NCI-H146 treated with DMSO at 0.1 percent for 48 hours (cell line): ENCODE measurements at regions not wholly inside any gene's neighbourhood (a gene's known extent, or its start where the extent isn't known, plus 50 kb on each side); places are given as distances from the start of the nearest gene placed in this dataset.
"Not testable (repeated sequence)": the region's sequence is repeated elsewhere in the genome, so short reads cannot be mapped to it uniquely, and the experiment has no call there.

Experiments
- DNase-seq: peaks from one replicate; lab custom pipeline; 2025; ENCODE audit not compliant: unreplicated experiment; lab: John Stamatoyannopoulos, UW

GRCh38 chr5:92543201-92543600, 1037.8 kb downstream of the NR2F1-AS1 start:
- no peak for DNase-seq

DNA sequence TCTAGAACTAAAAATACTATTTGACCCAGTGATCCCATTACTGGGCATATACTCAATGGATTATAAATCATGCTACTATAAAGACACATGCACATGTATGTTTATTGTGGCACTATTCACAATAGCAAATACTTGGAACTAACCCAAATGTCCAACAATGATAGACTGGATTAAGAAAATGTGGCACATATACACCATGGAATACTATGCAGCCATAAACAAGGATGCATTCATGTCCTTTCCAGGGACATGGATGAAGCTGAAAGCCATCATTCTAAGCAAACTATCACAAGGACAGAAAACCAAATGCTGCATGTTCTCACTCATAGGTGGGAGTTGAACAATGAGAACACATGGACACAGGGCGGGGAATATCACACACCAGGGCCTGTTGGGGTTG, 1039.0 kb downstream of the NR2F1-AS1 start:
- DNase-seq, result not testable (repeated sequence)

- DNase-seq, result no peak
Measured at GRCh38 chr5:92527311-92528078, 1053.5 kb downstream of the NR2F1-AS1 start.

DNA sequence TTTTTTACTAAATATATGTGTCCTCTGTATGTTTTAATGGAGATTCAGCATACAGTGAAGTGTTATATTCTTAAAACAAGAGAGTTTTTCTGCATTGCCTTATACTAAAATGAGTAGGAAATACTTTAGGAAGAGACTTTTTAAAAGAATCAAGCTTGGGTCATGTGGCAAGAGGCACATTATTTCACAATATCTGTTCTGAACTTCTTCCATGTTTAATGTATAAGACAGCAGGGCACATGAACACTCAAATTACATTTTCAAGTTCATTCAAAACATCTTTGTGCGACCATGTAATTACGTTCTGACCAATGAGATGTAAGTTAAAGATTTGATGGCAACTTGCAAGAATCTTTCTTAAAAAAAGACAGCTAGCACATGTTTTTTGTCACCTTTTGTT, 1055.9 kb downstream of the NR2F1-AS1 start:
- DNase-seq, result no peak

- peak; percentile 85 for DNase-seq
Measured at GRCh38 chr5:92519811-92520632, 1061.0 kb downstream of the NR2F1-AS1 start.

DNA sequence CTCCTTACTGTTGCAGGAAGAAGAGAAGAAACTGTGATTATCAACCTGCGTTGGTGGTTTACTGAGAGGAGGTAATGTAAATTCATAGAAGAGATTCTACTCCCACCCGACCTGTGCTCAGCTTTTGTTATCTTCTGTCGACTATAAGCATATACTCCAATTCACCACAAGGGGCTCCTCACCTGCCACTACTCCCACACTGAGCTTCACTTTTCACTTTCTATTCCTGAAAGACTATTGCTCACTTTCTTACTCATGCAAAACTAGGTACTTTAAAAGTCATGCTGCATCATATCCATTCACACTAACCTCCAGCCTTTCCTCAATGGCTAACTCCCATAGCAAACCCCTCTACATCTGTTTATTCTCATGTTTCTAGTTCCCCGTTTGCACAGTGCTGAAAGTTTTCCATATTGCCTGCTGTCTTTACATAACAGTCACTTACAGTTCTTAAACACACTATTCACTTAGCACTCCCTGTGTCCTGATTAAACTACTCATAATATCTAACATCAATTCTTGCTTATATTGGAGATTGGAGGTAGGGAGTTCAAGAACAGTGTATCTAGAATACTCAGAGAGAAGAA, 1062.6 kb downstream of the NR2F1-AS1 start:
- peak; percentile 65 for DNase-seq

- no peak for DNase-seq
Measured at GRCh38 chr5:92514896-92515295, 1066.1 kb downstream of the NR2F1-AS1 start.

DNA sequence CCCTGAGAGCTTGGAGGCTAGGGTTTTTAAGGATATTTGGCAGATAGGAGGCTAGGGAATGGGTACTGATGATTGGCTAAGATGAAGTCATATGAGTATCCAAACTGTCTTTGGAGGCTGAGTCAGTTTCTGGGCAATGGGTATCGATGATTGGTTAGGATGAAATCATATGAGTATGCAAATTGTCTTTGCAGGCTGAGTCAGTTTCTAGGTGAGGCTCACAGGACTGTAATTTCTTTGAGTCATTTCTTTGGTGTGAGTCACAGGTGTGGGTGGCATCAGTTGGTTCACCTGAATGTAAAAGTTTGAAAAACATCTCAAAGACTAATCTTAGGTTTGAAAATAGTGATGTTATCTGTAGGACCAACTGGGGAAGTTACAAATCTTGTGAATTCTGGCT, 1068.0 kb downstream of the NR2F1-AS1 start:
- no peak for DNase-seq

DNA sequence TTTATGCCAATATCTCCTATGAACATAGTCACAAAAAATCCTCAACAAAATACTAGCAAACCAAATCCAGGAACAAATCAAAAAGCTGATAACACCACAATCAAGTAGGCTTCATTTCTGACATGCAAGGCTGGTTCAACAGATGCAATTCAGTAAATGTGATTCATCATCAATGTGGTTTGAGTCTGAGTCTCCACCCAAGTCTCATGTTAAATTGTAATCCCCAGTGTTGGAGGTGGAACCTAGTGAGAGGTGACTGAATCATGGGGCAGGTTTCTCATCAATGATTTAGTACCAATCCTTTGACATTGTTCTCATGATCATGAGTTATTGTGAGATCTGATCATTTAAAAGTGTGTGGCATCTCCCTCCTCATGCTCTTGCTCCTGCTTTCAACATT, 1072.7 kb downstream of the NR2F1-AS1 start:
- DNase-seq, result no peak

- DNase-seq, result no peak
Measured at GRCh38 chr5:92505925-92506324, 1075.1 kb downstream of the NR2F1-AS1 start.

- DNase-seq, result no peak
Measured at GRCh38 chr5:92505145-92505544, 1075.9 kb downstream of the NR2F1-AS1 start.

DNA sequence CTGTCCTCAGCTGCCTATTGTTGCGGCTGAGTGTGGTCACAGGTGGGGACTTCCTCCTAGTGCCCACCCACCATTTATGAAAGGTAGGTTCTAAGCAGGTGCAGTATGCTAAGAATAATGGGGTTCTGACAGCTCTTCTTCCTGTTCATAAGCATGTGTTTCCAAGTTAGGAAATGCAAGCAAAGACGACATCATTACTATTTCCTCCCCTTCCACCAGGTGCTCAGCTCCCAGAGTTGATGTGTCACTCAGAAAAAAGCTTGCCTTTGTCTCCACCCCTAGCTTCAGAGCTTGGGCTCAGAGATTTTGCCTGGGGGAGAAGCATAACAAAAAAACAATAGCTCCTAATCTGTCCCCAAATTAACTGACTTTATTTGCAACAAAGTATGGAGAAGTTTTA, 1076.7 kb downstream of the NR2F1-AS1 start:
- no peak for DNase-seq

DNA sequence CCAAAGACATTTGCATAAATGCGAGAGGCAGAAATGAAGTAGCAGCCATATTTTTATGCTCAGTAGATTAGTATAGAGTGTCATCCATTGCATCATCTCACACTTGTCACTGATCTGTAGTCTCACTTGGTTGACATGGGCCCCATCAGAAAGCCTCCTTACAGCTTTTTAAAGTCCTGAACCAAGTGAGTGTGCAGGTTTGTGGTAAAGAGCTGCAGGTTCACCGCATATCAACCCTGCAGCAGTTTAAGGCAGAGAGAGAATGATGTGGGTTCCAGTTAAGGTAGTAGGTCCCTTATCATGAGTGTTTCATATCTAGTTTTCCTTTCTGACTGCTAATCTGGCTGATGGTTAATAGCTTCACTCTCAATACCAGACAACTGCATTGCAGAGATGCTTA, 1080.3 kb downstream of the NR2F1-AS1 start:
- no peak for DNase-seq

- no peak for DNase-seq
Measured at GRCh38 chr5:92496545-92496944, 1084.5 kb downstream of the NR2F1-AS1 start.

- DNase-seq, result no peak
Measured at GRCh38 chr5:92494508-92494907, 1086.5 kb downstream of the NR2F1-AS1 start.

- no peak for DNase-seq
Measured at GRCh38 chr5:92492908-92493307, 1088.1 kb downstream of the NR2F1-AS1 start.

DNA sequence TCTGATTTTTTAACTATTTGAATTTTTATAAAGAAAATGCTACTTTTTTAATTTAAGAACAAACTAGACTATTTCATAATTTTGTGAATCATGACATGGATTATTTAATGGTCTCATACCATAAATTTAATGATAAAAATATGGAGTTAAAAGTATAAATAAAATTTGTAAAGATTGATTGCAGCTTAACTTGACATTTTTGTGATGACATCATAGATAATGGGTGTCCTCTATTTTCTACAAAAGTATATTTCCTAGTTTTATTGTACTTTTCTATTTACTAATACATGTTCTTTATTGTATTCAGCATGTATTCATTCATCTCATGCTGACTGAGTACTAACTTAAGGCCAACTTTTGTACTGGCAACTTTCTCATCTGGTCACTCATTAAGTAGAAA, 1096.5 kb downstream of the NR2F1-AS1 start:
- no peak for DNase-seq

- no peak for DNase-seq
Measured at GRCh38 chr5:92472981-92473566, 1090.0 kb upstream of the ARRDC3 start.

GRCh38 chr5:92471861-92472260, 1088.7 kb upstream of the ARRDC3 start:
- DNase-seq, result no peak

- no peak for DNase-seq
Measured at GRCh38 chr5:92470770-92471169, 1087.7 kb upstream of the ARRDC3 start.

DNA sequence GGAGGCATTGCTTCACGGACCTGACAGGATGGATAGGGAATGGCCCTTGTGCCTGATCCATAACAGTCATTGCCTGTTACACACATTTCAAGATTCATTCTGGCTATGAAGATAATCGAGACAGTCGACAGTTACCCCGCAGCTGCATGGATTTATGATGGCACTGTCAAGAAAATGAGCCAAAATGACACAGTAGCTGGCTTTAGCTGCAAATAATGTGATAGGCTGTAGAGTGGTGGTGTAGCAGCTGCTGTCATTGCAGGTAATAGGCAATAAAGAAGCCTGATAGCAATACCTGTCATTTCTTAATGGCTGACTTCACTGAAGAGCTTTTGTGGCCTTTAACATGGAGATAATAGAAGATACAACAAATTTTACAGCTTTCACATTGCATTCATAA, 1085.2 kb upstream of the ARRDC3 start:
- no peak for DNase-seq

DNA sequence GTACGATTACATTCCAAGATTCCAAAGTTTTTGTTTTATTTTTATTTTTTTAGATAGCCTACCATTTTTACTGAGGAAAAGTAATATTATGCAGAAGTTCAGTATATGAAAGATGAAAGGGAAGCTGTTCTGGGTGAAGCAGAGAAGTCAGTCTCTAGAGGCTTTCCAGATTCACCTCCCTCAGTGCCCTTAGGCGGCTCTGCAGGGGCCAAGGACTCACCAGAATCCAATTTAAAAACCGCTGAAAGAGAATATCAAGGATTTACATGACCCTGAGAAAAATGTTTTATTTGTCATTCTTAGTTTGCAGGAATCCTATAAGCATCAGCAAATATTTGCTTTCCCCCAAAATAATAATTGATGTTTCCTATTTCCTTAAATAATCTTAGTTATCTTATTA, 1084.6 kb upstream of the ARRDC3 start:
- DNase-seq, result no peak
